WTC11 (cell line): ENCODE measurements at regions not wholly inside any gene's neighbourhood (a gene's known extent, or its start where the extent isn't known, plus 50 kb on each side); places are given as distances from the start of the nearest gene placed in this dataset.

Source experiments
- ATF2 ChIP-seq: sonication (generic); formaldehyde crosslinking; IDR thresholded peaks from 2 replicates; pipeline ENCODE4 v1.8.1; 2022; ENCODE audit warnings: low read depth, missing genetic modification reagents, borderline replicate concordance
- CREB1 ChIP-seq: sonication (generic); formaldehyde crosslinking; IDR thresholded peaks from 2 replicates; pipeline ENCODE4 v1.8.0; 2023; ENCODE audit warnings: mild to moderate bottlenecking, missing genetic modification reagents
- CREM ChIP-seq: sonication (generic); formaldehyde crosslinking; IDR thresholded peaks from 2 replicates; pipeline ENCODE4 v1.8.1; 2022; ENCODE audit warnings: mild to moderate bottlenecking, missing genetic modification reagents, moderate library complexity
- CTCF ChIP-seq: fragments of 200-600 bp; IDR thresholded peaks from 2 replicates; pipeline ENCODE4 v1.8.0; 2022; ENCODE audit warnings: antibody characterized with exemption
- ELF4 ChIP-seq: sonication (generic); formaldehyde crosslinking; IDR thresholded peaks from 2 replicates; pipeline ENCODE4 v1.8.1; 2022; ENCODE audit warnings: low read depth, mild to moderate bottlenecking, moderate library complexity, missing genetic modification reagents
- ETV6 ChIP-seq: sonication (generic); formaldehyde crosslinking; IDR thresholded peaks from 2 replicates; pipeline ENCODE4 v1.8.1; 2022; ENCODE audit warnings: mild to moderate bottlenecking, missing genetic modification reagents
- GABPB1 ChIP-seq: sonication (generic); formaldehyde crosslinking; IDR thresholded peaks from 2 replicates; pipeline ENCODE4 v1.8.1; 2023; ENCODE audit warnings: mild to moderate bottlenecking, missing genetic modification reagents
- SP1 ChIP-seq: sonication (generic); formaldehyde crosslinking; conservative IDR thresholded peaks from 2 replicates; pipeline ENCODE4 v1.8.1; 2022; ENCODE audit warnings: missing genetic modification reagents
- ZBTB21 ChIP-seq: sonication (generic); formaldehyde crosslinking; IDR thresholded peaks from 2 replicates; pipeline ENCODE4 v1.8.1; 2023; ENCODE audit warnings: mild to moderate bottlenecking, missing genetic modification reagents, borderline replicate concordance
- ZNF232 ChIP-seq: sonication (generic); formaldehyde crosslinking; IDR thresholded peaks from 2 replicates; pipeline ENCODE4 v1.8.0; 2022; ENCODE audit warnings: mild to moderate bottlenecking, missing genetic modification reagents
- ZNF423 ChIP-seq: fragments of 250-450 bp; sonication (Bioruptor Pico); IDR thresholded peaks from 2 replicates; pipeline ENCODE4 v2.1.2; 2022; ENCODE audit warnings: mild to moderate bottlenecking, moderate library complexity
- TF ChIP-seq, protein P1 (sequence below): sonication (generic); formaldehyde crosslinking; IDR thresholded peaks from 2 replicates; pipeline ENCODE4 v1.8.0; 2022; ENCODE audit warnings: mild to moderate bottlenecking, missing genetic modification reagents
- TF ChIP-seq, protein P2 (sequence below): sonication (generic); formaldehyde crosslinking; IDR thresholded peaks from 2 replicates; pipeline ENCODE4 v1.8.1; 2022; ENCODE audit warnings: mild to moderate bottlenecking, moderate library complexity, missing genetic modification reagents
- TF ChIP-seq, protein P3 (sequence below): fragments of 250-450 bp; sonication (Bioruptor Pico); IDR thresholded peaks from 2 replicates; pipeline ENCODE4 v1.9.0; 2021; ENCODE audit warnings: mild to moderate bottlenecking

DNA sequence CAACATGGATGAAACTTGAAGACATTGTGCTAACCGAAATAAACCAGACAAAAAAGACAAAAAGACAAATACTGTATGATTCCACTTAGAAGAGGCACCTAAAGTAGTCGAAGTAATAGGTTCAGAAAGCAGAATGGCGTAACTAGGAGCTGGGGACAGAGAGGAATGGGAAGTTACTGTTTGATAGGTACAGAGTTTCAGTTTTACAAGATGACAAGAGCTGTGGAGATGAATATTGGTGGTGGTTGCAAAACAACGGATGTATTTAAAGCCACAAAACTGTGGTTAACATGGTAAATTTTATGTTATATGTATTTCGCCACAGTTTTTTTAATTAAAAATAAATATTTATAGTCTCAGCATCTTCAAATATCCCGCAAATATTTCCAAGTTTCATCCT, 64.1 kb upstream of the DIP2C start:
- TF ChIP-seq CTCF (no peak), ELF4 (CRISPR knock-in tag) (no peak), CREM (CRISPR knock-in tag) (no peak), ATF2 (no peak), GABPB1 (CRISPR knock-in tag) (no peak), SP1 (no peak), ZBTB21 (CRISPR knock-in tag) (no peak), ETV6 (CRISPR knock-in tag) (no peak), ZNF423 (CRISPR knock-in tag) (no peak), ZNF232 (CRISPR knock-in tag) (no peak), CREB1 (CRISPR knock-in tag) (no peak)
- TF ChIP-seq, protein P1, sequence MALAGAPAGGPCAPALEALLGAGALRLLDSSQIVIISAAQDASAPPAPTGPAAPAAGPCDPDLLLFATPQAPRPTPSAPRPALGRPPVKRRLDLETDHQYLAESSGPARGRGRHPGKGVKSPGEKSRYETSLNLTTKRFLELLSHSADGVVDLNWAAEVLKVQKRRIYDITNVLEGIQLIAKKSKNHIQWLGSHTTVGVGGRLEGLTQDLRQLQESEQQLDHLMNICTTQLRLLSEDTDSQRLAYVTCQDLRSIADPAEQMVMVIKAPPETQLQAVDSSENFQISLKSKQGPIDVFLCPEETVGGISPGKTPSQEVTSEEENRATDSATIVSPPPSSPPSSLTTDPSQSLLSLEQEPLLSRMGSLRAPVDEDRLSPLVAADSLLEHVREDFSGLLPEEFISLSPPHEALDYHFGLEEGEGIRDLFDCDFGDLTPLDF (CRISPR knock-in tag) = no peak
- TF ChIP-seq, protein P2, sequence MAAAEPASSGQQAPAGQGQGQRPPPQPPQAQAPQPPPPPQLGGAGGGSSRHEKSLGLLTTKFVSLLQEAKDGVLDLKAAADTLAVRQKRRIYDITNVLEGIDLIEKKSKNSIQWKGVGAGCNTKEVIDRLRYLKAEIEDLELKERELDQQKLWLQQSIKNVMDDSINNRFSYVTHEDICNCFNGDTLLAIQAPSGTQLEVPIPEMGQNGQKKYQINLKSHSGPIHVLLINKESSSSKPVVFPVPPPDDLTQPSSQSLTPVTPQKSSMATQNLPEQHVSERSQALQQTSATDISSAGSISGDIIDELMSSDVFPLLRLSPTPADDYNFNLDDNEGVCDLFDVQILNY (CRISPR knock-in tag) = no peak
- TF ChIP-seq, protein P3, sequence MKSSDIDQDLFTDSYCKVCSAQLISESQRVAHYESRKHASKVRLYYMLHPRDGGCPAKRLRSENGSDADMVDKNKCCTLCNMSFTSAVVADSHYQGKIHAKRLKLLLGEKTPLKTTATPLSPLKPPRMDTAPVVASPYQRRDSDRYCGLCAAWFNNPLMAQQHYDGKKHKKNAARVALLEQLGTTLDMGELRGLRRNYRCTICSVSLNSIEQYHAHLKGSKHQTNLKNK (CRISPR knock-in tag) = no peak
